Gastroesophageal sphincter (tissue), 4 donors: ENCODE measurements at regions not wholly inside any gene's neighbourhood (a gene's known extent, or its start where the extent isn't known, plus 50 kb on each side); places are given as distances from the start of the nearest gene placed in this dataset.

Experiments used
- ATAC-seq: fragments of 150-250 bp; one replicate; pipeline ENCODE4 v1.9.1; 2016; ENCODE audit warnings: mild to moderate bottlenecking, moderate library complexity
- H3K27ac ChIP-seq, 4 donors: fragments of 200-600 bp; sonication (generic) in 3 of 4; 1 replicate in 3 of 4; 2 replicates in 1 of 4; pipeline ENCODE4 v1.5.1; 2016 to 2019
- H3K27me3 ChIP-seq: fragments of 200-600 bp; sonication (generic); one replicate; pipeline ENCODE4 v1.5.1; 2019
- H3K36me3 ChIP-seq, 2 donors: fragments of 200-600 bp; sonication (generic); one replicate each; pipeline ENCODE4 v1.5.1; 2019; ENCODE audit warnings: control low read depth in 1 of 2
- H3K4me1 ChIP-seq, 3 donors: fragments of 200-600 bp; sonication (generic); 1 replicate in 2 of 3; 2 replicates in 1 of 3; pipeline ENCODE4 v1.5.1; 2016 to 2019; ENCODE audit warnings: control low read depth in 2 of 3
- H3K4me3 ChIP-seq, 2 donors: fragments of 200-600 bp; sonication (generic); one replicate each; pipeline ENCODE4 v1.5.1; 2019; ENCODE audit warnings: mild to moderate bottlenecking in 1 of 2, moderate library complexity in 1 of 2
- H3K9me3 ChIP-seq, 3 donors: fragments of 200-600 bp; sonication (generic); one replicate each; pipeline ENCODE4 v1.5.1; 2017 to 2019; ENCODE audit warnings: control low read depth in 2 of 3
- CTCF ChIP-seq, 4 experiments: fragments of 200-600 bp in 2 of 4; fragments of 450-650 bp in 2 of 4; sonication (generic) in 1 of 4; IDR thresholded peaks; one replicate each; pipeline ENCODE4 v1.5.1; 2017 to 2019; ENCODE audit warnings: antibody characterized with exemption in 4 of 4, mild to moderate bottlenecking in 2 of 4, moderate library complexity in 2 of 4
- EP300 ChIP-seq: sonication (generic); formaldehyde crosslinking; IDR thresholded peaks from one replicate; pipeline ENCODE4 v1.6.1; 2017; ENCODE audit warnings: antibody characterized with exemption, mild to moderate bottlenecking
- POLR2A ChIP-seq, 2 donors: fragments of 450-650 bp; IDR thresholded peaks; one replicate each; pipeline ENCODE4 v1.6.1; 2017; ENCODE audit warnings: antibody characterized with exemption in 2 of 2, mild to moderate bottlenecking in 2 of 2, moderate library complexity in 1 of 2
- POLR2AphosphoS5 ChIP-seq: sonication (generic); formaldehyde crosslinking; IDR thresholded peaks from one replicate; pipeline ENCODE4 v1.6.1; 2017; ENCODE audit warnings: antibody characterized with exemption
- WGBS, 2 donors: methylation state at CpG; one replicate each; pipeline ENCODE4 v1.1.5; 2018; ENCODE audit warnings: low coverage in 1 of 2; 5-methylcytosine and 5-hydroxymethylcytosine counted together

GRCh38 chr3:6155650-6156338, 705.1 kb upstream of the GRM7 start:
- no peak overlapping the region for H3K27ac ChIP-seq
- WGBS, 2 donors, result 77 to 78% methylated on average over 4 of the region's 4 CpGs
- no peaks in the 10 kb centered on the region for H3K4me1 ChIP-seq
- H3K9me3 ChIP-seq, result no peaks in the 10 kb centered on the region
- no peak overlapping the region for H3K4me3 ChIP-seq
- no peak for TF ChIP-seq POLR2A (IDR thresholded peaks at IDR 0.05)
- no peak for TF ChIP-seq POLR2AphosphoS5
- TF ChIP-seq EP300, result no peak
- no peak for TF ChIP-seq CTCF (IDR thresholded peaks at IDR 0.05)
- ATAC-seq, result no peak
- no peaks in the 10 kb centered on the region for H3K27me3 ChIP-seq
- no peaks in the 10 kb centered on the region for H3K36me3 ChIP-seq

- no peaks in the 10 kb centered on the region for H3K9me3 ChIP-seq
- ATAC-seq, result no peak
- H3K4me3 ChIP-seq, result no peak overlapping the region
- no peak overlapping the region for H3K27ac ChIP-seq
- H3K27me3 ChIP-seq, result no peaks in the 10 kb centered on the region
- H3K4me1 ChIP-seq, result no peaks in the 10 kb centered on the region
- WGBS, 2 donors, result 53 to 64% methylated on average over 4 to 6 of the region's 6 CpGs
- no peaks in the 10 kb centered on the region for H3K36me3 ChIP-seq
- TF ChIP-seq EP300, result no peak
- no peak for TF ChIP-seq POLR2A (IDR thresholded peaks at IDR 0.05)
- TF ChIP-seq POLR2AphosphoS5, result no peak
- no peak for TF ChIP-seq CTCF (IDR thresholded peaks at IDR 0.05)
Measured at GRCh38 chr3:6165951-6166350, 695.0 kb upstream of the GRM7 start.

GRCh38 chr3:6168256-6168655, 692.7 kb upstream of the GRM7 start:
- Histone ChIP-seq H3K9me3 (no peaks in the 10 kb centered on the region), H3K4me3 (no peak overlapping the region), H3K27ac (no peak overlapping the region), H3K36me3 (no peaks in the 10 kb centered on the region), H3K4me1 (no peaks in the 10 kb centered on the region), H3K27me3 (no peaks in the 10 kb centered on the region)
- 62 to 69% methylated on average over 6 to 8 of the region's 8 CpGs for WGBS, 2 donors
- TF ChIP-seq POLR2A (IDR thresholded peaks at IDR 0.05) (no peak), CTCF (IDR thresholded peaks at IDR 0.05) (no peak), POLR2AphosphoS5 (no peak), EP300 (no peak)
- ATAC-seq, result no peak

GRCh38 chr3:6172871-6173642, 687.9 kb upstream of the GRM7 start:
- ATAC-seq, result no peak
- Histone ChIP-seq H3K9me3 (peaks cover 0 to 4% (median 0%) of the 10 kb centered on the region in 3 donors), H3K27ac (no peak overlapping the region), H3K4me1 (no peaks in the 10 kb centered on the region), H3K36me3 (no peaks in the 10 kb centered on the region), H3K27me3 (no peaks in the 10 kb centered on the region), H3K4me3 (no peak overlapping the region)
- WGBS, 2 donors, result 49 to 73% methylated on average over 6 of the region's 6 CpGs
- TF ChIP-seq POLR2AphosphoS5, result no peak
- TF ChIP-seq POLR2A (IDR thresholded peaks at IDR 0.05), result no peak
- TF ChIP-seq CTCF (IDR thresholded peaks at IDR 0.05), result no peak

GRCh38 chr3:6177417-6177816, 683.5 kb upstream of the GRM7 start:
- no peaks in the 10 kb centered on the region for H3K36me3 ChIP-seq
- no peak overlapping the region for H3K4me3 ChIP-seq
- peaks cover 0 to 4% (median 0%) of the 10 kb centered on the region in 3 donors for H3K9me3 ChIP-seq
- H3K27me3 ChIP-seq, result no peaks in the 10 kb centered on the region
- H3K4me1 ChIP-seq, result no peaks in the 10 kb centered on the region
- TF ChIP-seq EP300, result no peak
- TF ChIP-seq POLR2A (IDR thresholded peaks at IDR 0.05), result no peak
- no peak for TF ChIP-seq CTCF (IDR thresholded peaks at IDR 0.05)
- no peak for TF ChIP-seq POLR2AphosphoS5
- no peak for ATAC-seq
- H3K27ac ChIP-seq, result no peak overlapping the region
- WGBS, 2 donors, result 86 to 89% methylated on average over 1 of the region's 1 CpG
